ENCODE measurements at regions not wholly inside any gene's neighbourhood (a gene's known extent, or its start where the extent isn't known, plus 50 kb on each side); places are given as distances from the start of the nearest gene placed in this dataset.

DNA sequence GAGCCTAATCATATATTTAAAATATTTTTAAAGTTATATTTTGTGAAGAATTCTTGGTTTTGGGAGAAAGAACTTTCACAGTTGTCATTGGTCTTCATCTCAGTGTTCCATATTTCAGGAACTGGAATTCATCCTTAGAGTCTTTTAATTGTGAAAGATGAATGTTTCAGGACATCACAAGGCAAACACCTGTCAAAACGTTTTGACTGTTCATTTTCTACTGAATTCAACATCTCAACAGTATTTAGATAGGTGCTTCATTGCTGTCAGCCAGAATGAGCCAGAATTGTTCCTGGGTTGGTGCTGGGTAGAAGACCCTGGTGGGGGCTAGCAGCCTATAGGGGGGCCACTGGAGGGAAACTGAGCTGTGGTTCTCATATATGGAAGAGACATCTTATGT lies 255.1 kb upstream of the CXCR4 start:
- Mint-ChIP-seq H3K4me1 (peaks cover 33% of the 10 kb centered on the region), H3K27ac (ENCODE audit: low read depth) (no peak overlapping the region), H3K9me3 (no peaks in the 10 kb centered on the region), H3K27me3 (no peaks in the 10 kb centered on the region), H3K36me3 (ENCODE audit: insufficient read depth) (peaks cover 3% of the 10 kb centered on the region), H3K4me3 (no peak overlapping the region)
- DNase-seq (ENCODE audit: low spot score in 2 of 2) (no peak), ATAC-seq (replicated peaks; ENCODE audit: extremely low read depth, poor library complexity, severe bottlenecking) (no peak)

GRCh38 chr2:136363900-136364299 lies 246.0 kb upstream of the CXCR4 start:
- DNase-seq (ENCODE audit: low spot score in 2 of 2) (no peak), ATAC-seq (replicated peaks; ENCODE audit: extremely low read depth, poor library complexity, severe bottlenecking) (no peak)
- Mint-ChIP-seq H3K4me1 (peaks cover 16% of the 10 kb centered on the region), H3K27me3 (no peaks in the 10 kb centered on the region), H3K27ac (ENCODE audit: low read depth) (no peak overlapping the region), H3K4me3 (no peak overlapping the region), H3K36me3 (ENCODE audit: insufficient read depth) (no peaks in the 10 kb centered on the region), H3K9me3 (peaks cover 5% of the 10 kb centered on the region)

DNA sequence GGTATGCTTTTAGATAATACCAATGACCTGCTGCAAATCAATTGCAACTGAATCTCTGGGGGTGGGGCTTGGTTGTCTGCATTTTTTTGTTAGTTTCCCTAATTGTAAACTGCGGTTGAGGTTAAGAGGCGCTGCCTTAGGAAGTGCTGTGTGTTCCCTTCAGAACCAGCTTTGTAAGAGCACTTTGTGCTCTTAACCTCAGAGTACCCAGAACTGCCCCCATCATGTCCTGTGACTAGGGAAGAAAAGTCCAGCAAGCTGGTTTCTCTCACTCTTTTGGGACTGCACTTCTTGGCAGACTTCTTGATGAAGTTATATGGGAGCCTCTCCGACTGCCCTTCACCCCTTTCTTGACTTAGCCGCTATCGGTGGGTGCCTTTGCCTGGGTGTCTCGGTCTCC lies 245.5 kb upstream of the CXCR4 start:
- DNase-seq (ENCODE audit: low spot score in 2 of 2), result no peak
- H3K27ac Mint-ChIP-seq (ENCODE audit: low read depth), result no peak overlapping the region
- no peaks in the 10 kb centered on the region for H3K27me3 Mint-ChIP-seq
- ATAC-seq (replicated peaks; ENCODE audit: extremely low read depth, poor library complexity, severe bottlenecking), result no peak
- no peaks in the 10 kb centered on the region for H3K36me3 Mint-ChIP-seq (ENCODE audit: insufficient read depth)
- H3K4me3 Mint-ChIP-seq, result no peak overlapping the region
- peaks cover 5% of the 10 kb centered on the region for H3K9me3 Mint-ChIP-seq
- H3K4me1 Mint-ChIP-seq, result peaks cover 16% of the 10 kb centered on the region

DNA sequence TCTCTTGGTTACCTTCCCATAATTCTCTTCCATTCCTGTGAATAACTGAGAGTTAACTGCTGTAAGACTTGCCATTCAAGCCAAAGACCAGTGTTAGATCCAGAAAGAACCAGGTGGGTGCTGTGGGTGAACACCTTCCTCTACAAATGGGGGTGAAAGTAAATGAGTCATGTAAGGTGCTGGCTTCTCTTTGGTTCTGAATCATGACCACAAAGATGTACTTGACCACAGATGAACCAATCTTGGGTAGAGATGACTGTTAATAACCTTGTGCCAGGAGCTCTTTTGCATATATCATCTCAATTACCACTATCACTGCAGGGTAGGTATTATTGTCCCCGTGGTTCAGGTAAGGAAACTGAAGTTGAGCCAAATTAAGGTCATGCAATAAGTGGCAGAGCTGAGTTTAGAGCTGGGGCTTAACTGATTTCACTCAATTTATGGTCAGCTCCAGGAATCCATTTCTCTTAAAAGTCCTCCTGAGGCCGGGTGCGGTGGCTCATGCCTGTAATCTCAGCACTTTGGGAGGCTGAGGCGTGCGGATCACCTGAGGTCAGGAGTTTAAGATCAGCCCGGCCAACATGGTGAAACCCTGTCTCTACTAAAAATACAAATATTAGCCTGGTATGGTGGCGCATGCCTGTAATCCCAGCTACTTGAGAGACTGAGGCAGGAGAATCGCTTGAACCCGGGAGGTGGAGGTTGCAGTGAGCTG lies 244.9 kb upstream of the CXCR4 start:
- Mint-ChIP-seq H3K27ac (ENCODE audit: low read depth) (no peak overlapping the region), H3K9me3 (peaks cover 5% of the 10 kb centered on the region), H3K4me3 (no peak overlapping the region), H3K27me3 (no peaks in the 10 kb centered on the region), H3K36me3 (ENCODE audit: insufficient read depth) (no peaks in the 10 kb centered on the region), H3K4me1 (peaks cover 16% of the 10 kb centered on the region)
- DNase-seq (ENCODE audit: low spot score in 2 of 2) (no peak), ATAC-seq (replicated peaks; ENCODE audit: extremely low read depth, poor library complexity, severe bottlenecking) (peak; percentile 85)

GRCh38 chr2:136361521-136361920 lies 243.6 kb upstream of the CXCR4 start:
- H3K27ac Mint-ChIP-seq (ENCODE audit: low read depth), result peak overlapping the region; percentile 39
- no peak for ATAC-seq (replicated peaks; ENCODE audit: extremely low read depth, poor library complexity, severe bottlenecking)

GRCh38 chr2:136360790-136361189 lies 242.8 kb upstream of the CXCR4 start:
- Mint-ChIP-seq H3K27me3 (no peaks in the 10 kb centered on the region), H3K4me3 (no peak overlapping the region), H3K4me1 (peaks cover 16% of the 10 kb centered on the region)

More at GRCh38 chr2:136361521-136361920, 243.6 kb upstream of the CXCR4 start:
- H3K9me3 Mint-ChIP-seq, result no peaks in the 10 kb centered on the region
- DNase-seq (ENCODE audit: low spot score in 2 of 2), result no peak
- no peaks in the 10 kb centered on the region for H3K36me3 Mint-ChIP-seq (ENCODE audit: insufficient read depth)
- H3K4me1 Mint-ChIP-seq, result peaks cover 16% of the 10 kb centered on the region
- no peaks in the 10 kb centered on the region for H3K27me3 Mint-ChIP-seq
- H3K4me3 Mint-ChIP-seq, result no peak overlapping the region

GRCh38 chr2:136359121-136359965 lies 241.4 kb upstream of the CXCR4 start:
- Mint-ChIP-seq H3K4me1 (peaks cover 16% of the 10 kb centered on the region), H3K27me3 (no peaks in the 10 kb centered on the region), H3K4me3 (no peak overlapping the region), H3K27ac (ENCODE audit: low read depth) (peak overlapping the region; percentile 56), H3K36me3 (ENCODE audit: insufficient read depth) (no peaks in the 10 kb centered on the region), H3K9me3 (no peaks in the 10 kb centered on the region)
- ATAC-seq (replicated peaks; ENCODE audit: extremely low read depth, poor library complexity, severe bottlenecking) (no peak), DNase-seq (ENCODE audit: low spot score in 2 of 2) (no peak)

More at GRCh38 chr2:136360790-136361189, 242.8 kb upstream of the CXCR4 start:
- no peak for ATAC-seq (replicated peaks; ENCODE audit: extremely low read depth, poor library complexity, severe bottlenecking)
- H3K9me3 Mint-ChIP-seq, result no peaks in the 10 kb centered on the region
- no peaks in the 10 kb centered on the region for H3K36me3 Mint-ChIP-seq (ENCODE audit: insufficient read depth)
- peak overlapping the region; percentile 39 for H3K27ac Mint-ChIP-seq (ENCODE audit: low read depth)
- DNase-seq (ENCODE audit: low spot score in 2 of 2), result no peak

GRCh38 chr2:136358576-136358975 lies 240.6 kb upstream of the CXCR4 start:
- H3K4me1 Mint-ChIP-seq, result peaks cover 16% of the 10 kb centered on the region
- H3K4me3 Mint-ChIP-seq, result no peak overlapping the region
- H3K36me3 Mint-ChIP-seq (ENCODE audit: insufficient read depth), result no peaks in the 10 kb centered on the region
- peak overlapping the region; percentile 56 for H3K27ac Mint-ChIP-seq (ENCODE audit: low read depth)
- DNase-seq (ENCODE audit: low spot score in 2 of 2) (no peak), ATAC-seq (replicated peaks; ENCODE audit: extremely low read depth, poor library complexity, severe bottlenecking) (no peak)
- no peaks in the 10 kb centered on the region for H3K9me3 Mint-ChIP-seq
- no peaks in the 10 kb centered on the region for H3K27me3 Mint-ChIP-seq

DNA sequence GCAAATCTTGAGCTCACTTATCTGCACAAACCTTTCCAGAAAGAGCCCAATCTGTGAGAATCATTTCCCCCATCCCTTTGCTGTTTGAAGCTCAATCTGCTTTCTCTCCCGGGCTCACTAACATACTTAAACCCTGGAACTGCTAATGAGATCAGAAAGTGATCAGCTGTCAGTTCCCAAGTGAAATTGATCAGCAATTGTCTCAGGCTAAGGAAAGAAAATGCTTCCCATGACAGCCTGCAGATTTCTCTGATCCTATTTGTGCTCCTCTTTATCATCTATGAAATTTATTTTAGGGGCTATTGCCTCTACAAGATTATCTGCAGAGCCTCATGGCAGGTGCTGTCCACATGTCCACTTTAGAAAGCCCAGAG lies 239.0 kb upstream of the CXCR4 start:
- no peaks in the 10 kb centered on the region for H3K27me3 Mint-ChIP-seq
- no peak overlapping the region for H3K4me3 Mint-ChIP-seq
- H3K36me3 Mint-ChIP-seq (ENCODE audit: insufficient read depth), result no peaks in the 10 kb centered on the region
- H3K27ac Mint-ChIP-seq (ENCODE audit: low read depth), result no peak overlapping the region
- peaks cover 8% of the 10 kb centered on the region for H3K4me1 Mint-ChIP-seq
- no peak for DNase-seq (ENCODE audit: low spot score in 2 of 2)
- ATAC-seq (replicated peaks; ENCODE audit: extremely low read depth, poor library complexity, severe bottlenecking), result no peak
- H3K9me3 Mint-ChIP-seq, result no peaks in the 10 kb centered on the region

DNA sequence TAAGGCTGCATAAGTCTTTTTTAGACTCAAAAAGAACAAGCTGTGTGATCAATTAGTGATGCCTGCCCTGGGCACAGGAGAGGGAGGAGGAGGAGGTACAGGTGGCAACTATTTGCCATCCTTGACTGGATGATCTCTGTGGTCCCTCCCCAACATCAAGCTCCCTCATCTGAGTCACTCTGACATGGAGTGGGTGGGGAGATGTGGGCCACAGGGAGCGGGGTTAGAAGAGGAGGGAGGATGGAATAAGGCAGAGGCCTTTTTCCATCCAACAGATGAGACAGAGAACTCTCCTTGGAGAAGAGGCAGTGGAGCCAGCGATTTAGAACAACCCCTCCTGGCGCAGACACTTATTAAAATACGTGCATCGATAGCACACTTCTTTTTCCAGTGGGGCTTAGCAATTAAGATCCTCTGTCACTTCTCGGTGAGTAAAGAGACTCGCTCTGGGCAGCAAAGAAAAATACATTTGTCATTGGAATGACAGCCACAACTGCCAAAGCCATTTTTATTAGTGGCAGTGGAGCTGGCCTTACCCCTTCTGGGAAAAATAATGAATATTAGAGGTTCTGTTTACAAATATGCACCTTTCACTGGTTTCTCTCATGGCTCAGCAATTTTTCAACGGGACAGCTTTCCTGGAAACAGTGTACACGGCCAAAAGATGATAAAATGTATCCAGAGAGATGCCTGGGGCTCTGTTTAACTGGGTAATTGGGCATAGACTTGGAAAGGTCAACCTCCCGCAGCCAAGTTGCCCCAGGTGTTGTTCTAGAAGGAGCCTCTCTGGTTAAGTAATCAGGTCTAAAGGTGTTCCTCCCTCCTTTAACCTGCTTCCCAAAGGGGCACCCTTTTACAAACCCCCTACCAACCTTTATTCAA lies 238.4 kb upstream of the CXCR4 start:
- H3K4me3 Mint-ChIP-seq, result no peak overlapping the region
- peaks cover 8% of the 10 kb centered on the region for H3K4me1 Mint-ChIP-seq
- H3K27me3 Mint-ChIP-seq, result no peaks in the 10 kb centered on the region
- H3K36me3 Mint-ChIP-seq (ENCODE audit: insufficient read depth), result no peaks in the 10 kb centered on the region
- ATAC-seq (replicated peaks; ENCODE audit: extremely low read depth, poor library complexity, severe bottlenecking), result no peak
- DNase-seq (ENCODE audit: low spot score in 2 of 2), result no peak
- H3K27ac Mint-ChIP-seq (ENCODE audit: low read depth), result peak overlapping the region; percentile 7
- no peaks in the 10 kb centered on the region for H3K9me3 Mint-ChIP-seq

GRCh38 chr2:136351684-136352083 lies 233.7 kb upstream of the CXCR4 start:
- ATAC-seq (replicated peaks; ENCODE audit: extremely low read depth, poor library complexity, severe bottlenecking) (no peak), DNase-seq (ENCODE audit: low spot score in 2 of 2) (no peak)
- Mint-ChIP-seq H3K4me1 (no peaks in the 10 kb centered on the region), H3K27ac (ENCODE audit: low read depth) (no peak overlapping the region), H3K27me3 (no peaks in the 10 kb centered on the region), H3K36me3 (ENCODE audit: insufficient read depth) (no peaks in the 10 kb centered on the region), H3K4me3 (no peak overlapping the region), H3K9me3 (peaks cover 5% of the 10 kb centered on the region)

- Mint-ChIP-seq H3K27me3 (no peaks in the 10 kb centered on the region), H3K4me1 (no peaks in the 10 kb centered on the region), H3K4me3 (no peak overlapping the region), H3K36me3 (ENCODE audit: insufficient read depth) (no peaks in the 10 kb centered on the region), H3K9me3 (peaks cover 5% of the 10 kb centered on the region), H3K27ac (ENCODE audit: low read depth) (no peak overlapping the region)
- no peak for DNase-seq (ENCODE audit: low spot score in 2 of 2)
- ATAC-seq (replicated peaks; ENCODE audit: extremely low read depth, poor library complexity, severe bottlenecking), result no peak
Measured at GRCh38 chr2:136347981-136348380, 230.0 kb upstream of the CXCR4 start.

All from central memory CD8-positive, alpha-beta T cell (primary cell).